Breast epithelium (tissue), 3 donors: ENCODE measurements at regions not wholly inside any gene's neighbourhood (a gene's known extent, or its start where the extent isn't known, plus 50 kb on each side); places are given as distances from the start of the nearest gene placed in this dataset.

ENCODE experiments used
- POLR2A ChIP-seq: fragments of 450-650 bp; IDR thresholded peaks from one replicate; pipeline ENCODE4 v1.6.1; 2016; ENCODE audit warnings: antibody characterized with exemption, mild to moderate bottlenecking, moderate library complexity
- POLR2AphosphoS5 ChIP-seq, 3 donors: sonication (generic); formaldehyde crosslinking; IDR thresholded peaks; one replicate each; pipeline ENCODE4 v1.6.1; 2017; ENCODE audit warnings: antibody characterized with exemption in 3 of 3
- TF ChIP-seq, protein P1 (sequence below), 3 donors: fragments of 450-650 bp; IDR thresholded peaks; one replicate each; pipeline ENCODE4 v1.5.1; 2016 to 2017; ENCODE audit warnings: antibody characterized with exemption in 3 of 3, mild to moderate bottlenecking in 3 of 3, moderate library complexity in 3 of 3

DNA sequence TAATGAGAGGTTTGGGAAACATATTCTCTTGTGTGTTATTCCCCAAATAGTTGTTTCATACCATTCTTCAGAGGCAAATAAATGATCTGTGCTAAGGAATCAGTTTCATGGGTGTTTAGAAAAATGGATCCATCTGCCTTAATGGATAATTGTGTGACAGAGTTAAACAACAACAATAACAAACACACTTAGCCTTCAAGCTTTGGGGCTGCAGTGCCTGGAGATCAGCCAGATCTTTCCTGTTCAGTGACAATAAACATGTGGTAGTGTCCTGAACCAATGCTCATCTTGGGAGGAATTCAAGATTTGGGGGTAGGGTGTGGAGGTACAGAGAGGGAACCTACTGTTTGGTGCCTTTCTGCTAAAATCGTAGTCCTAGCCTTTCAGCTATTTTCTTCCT lies 93.7 kb upstream of the PRICKLE1 start:
- TF ChIP-seq POLR2A = no peak
- TF ChIP-seq, protein P1, sequence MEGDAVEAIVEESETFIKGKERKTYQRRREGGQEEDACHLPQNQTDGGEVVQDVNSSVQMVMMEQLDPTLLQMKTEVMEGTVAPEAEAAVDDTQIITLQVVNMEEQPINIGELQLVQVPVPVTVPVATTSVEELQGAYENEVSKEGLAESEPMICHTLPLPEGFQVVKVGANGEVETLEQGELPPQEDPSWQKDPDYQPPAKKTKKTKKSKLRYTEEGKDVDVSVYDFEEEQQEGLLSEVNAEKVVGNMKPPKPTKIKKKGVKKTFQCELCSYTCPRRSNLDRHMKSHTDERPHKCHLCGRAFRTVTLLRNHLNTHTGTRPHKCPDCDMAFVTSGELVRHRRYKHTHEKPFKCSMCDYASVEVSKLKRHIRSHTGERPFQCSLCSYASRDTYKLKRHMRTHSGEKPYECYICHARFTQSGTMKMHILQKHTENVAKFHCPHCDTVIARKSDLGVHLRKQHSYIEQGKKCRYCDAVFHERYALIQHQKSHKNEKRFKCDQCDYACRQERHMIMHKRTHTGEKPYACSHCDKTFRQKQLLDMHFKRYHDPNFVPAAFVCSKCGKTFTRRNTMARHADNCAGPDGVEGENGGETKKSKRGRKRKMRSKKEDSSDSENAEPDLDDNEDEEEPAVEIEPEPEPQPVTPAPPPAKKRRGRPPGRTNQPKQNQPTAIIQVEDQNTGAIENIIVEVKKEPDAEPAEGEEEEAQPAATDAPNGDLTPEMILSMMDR (IDR thresholded peaks at IDR 0.05) = no peak
- no peak for TF ChIP-seq POLR2AphosphoS5 (IDR thresholded peaks at IDR 0.05)
